GM12874 (cell line): ENCODE measurements at regions not wholly inside any gene's neighbourhood (a gene's known extent, or its start where the extent isn't known, plus 50 kb on each side); places are given as distances from the start of the nearest gene placed in this dataset.

ENCODE experiments used
- TF ChIP-seq, protein P1 (sequence below): IDR thresholded peaks from 2 replicates; pipeline ENCODE4 v1.5.1; 2011; ENCODE audit warnings: low read depth, mild to moderate bottlenecking, control low read depth, low read length, moderate library complexity; ENCODE audit not compliant: insufficient read depth

DNA sequence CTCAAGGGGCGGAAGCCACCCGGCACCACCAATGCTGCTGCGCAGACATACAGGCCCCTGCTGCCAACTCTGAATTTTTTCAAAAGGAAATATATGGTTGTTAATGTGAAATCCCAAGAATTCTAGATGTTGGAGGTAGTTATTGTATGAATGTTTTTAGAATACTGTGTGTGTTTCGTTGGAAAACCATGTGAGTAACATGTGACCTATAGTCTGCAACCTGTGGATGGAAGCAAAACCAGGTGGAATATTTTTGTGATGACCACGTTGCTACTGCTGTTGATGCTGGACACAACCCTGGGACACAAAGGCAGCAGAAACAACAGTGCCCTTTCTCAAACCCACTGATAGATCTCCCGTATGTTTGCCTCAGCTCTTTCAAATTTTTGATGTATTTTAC, 376.3 kb upstream of the SALL1 start:
- TF ChIP-seq, protein P1, sequence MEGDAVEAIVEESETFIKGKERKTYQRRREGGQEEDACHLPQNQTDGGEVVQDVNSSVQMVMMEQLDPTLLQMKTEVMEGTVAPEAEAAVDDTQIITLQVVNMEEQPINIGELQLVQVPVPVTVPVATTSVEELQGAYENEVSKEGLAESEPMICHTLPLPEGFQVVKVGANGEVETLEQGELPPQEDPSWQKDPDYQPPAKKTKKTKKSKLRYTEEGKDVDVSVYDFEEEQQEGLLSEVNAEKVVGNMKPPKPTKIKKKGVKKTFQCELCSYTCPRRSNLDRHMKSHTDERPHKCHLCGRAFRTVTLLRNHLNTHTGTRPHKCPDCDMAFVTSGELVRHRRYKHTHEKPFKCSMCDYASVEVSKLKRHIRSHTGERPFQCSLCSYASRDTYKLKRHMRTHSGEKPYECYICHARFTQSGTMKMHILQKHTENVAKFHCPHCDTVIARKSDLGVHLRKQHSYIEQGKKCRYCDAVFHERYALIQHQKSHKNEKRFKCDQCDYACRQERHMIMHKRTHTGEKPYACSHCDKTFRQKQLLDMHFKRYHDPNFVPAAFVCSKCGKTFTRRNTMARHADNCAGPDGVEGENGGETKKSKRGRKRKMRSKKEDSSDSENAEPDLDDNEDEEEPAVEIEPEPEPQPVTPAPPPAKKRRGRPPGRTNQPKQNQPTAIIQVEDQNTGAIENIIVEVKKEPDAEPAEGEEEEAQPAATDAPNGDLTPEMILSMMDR: no peak

DNA sequence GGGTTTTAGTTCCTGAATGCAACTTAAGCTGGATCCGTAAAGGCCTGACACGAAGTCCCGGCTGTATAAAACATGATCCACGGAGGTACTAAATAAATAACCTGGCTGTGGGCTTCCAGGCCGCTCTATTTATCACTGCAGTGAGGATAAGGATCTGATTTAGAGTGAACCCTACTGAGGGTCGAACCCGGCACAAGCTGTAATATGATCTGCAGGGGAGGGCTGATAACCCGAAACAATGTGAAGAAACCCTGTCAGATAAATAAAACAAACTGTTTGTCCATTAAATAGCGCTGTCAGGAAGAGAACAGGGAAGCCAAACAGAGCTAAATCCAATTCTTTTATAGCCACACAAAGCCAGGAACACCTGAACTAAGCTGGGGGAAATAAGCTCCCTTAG, 375.6 kb upstream of the SALL1 start:
- TF ChIP-seq, protein P1: no peak

DNA sequence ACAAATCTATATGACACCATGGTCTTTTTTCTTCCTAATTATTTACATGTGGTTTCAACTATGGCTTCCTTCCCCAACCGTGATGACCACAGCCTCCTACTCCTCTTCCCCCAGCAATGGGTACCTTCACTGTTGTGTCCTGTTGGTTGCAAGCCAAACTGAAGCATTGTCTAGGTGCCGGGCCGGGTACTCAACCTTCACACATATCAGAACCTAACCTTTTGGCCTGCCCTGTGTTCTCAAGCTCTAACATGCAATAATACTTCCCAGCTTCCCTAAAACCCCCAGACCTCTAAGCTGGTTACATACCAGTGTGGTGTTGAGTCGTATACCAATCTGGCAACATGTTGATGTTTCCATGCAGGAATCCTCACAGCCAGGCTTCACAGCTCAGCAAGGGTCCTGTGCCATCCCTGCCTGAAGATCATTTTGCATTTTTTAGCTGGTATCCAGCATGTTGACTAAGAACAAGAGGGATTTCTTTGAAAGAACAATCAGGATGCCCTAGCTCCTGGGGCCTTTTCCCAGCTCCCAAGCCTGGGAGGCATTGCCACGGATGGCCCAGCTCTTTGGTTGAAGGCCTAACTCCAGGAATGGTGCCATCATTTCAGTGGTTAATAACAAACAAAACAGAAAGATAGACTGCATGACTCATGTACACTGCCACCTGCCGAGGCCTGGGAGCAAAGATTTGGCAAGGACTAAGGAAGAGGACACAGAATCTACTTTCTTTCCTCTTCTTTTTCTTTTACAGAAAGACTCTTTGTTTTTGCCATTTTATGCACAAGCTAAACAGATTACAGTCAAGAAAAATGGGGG, 373.7 kb upstream of the SALL1 start:
- TF ChIP-seq, protein P1: no peak

DNA sequence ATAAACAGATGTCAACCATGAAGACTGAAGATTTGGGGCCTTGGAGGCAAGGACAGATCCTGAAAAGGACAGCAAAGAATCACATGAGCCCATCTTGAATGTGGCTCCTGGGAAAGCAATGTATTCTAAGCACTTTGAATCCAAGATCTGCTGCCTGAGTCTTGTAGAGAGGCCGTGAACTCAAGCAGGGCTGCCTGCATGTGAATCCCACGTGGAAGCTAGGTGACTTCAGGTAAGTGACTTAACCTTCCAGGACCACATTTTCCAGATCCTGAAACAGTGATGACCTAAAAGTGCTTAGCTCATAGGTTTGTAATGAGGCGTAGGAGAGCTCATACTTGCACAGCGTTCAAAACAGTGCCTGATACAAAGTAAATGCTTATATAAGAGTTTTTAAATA, 373.0 kb upstream of the SALL1 start:
- TF ChIP-seq, protein P1: no peak

DNA sequence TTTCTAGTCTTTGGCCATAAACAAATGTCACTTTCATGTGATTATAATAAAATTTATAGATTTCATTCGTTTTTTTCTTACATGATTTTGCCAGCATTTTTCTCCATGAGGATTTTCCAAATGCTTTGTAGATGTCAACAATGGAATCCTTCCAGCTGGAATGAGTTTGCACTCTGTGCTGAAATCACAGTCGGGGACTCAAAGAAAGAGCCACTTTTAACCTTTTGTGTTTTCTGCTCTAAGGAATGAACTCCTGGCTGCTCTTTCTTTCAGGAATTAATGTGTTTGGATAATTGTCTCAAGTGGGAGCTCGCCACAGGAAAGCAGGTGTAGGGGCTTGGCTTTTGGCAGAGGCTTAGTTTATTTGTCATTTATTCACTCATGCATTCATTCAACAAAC, 372.3 kb upstream of the SALL1 start:
- TF ChIP-seq, protein P1: no peak

DNA sequence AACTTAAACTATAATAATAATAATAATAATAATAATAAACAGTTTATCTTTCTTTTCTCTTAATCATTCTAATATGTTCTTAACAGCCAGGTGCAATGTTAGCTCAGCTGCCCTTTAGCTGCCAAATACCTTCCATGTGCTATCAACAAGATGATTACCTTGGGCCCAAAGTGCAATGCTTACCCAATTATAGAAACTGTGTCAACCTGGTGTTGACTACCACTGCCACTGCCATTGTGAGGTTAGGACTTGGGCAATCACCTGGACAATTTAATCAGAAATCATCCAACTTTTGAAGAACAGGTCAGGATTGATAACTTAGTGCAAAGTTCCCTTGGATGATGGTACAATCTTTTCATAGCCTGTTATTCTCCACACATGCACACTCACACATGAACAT, 371.8 kb upstream of the SALL1 start:
- TF ChIP-seq, protein P1: no peak

DNA sequence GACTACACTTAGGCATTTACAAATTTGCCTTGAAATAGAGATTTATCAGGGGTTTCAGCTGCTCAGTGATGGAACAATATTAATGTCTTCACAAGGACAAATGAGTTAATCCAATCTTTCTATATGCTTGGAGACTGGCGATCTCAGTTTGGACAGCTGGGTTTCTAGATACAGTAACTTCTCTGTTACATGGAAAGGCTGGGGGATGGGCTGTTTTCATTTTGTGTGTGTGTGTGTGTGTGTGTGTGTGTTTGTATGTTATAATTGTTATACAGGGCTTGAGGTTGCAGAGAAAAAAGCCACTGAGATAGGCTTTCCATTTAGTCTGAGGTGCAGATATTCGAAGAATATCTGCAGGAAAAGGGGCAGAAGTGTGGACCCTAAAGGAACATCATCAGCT, 359.3 kb upstream of the SALL1 start:
- TF ChIP-seq, protein P1: no peak
